NB4 (cell line): ENCODE measurements at regions not wholly inside any gene's neighbourhood (a gene's known extent, or its start where the extent isn't known, plus 50 kb on each side); places are given as distances from the start of the nearest gene placed in this dataset.

Source experiments
- CTCF ChIP-seq: IDR thresholded peaks from one replicate; pipeline ENCODE4 v1.5.1; 2012; ENCODE audit warnings: low read depth, low read length
- POLR2A ChIP-seq: IDR thresholded peaks from 2 replicates; pipeline ENCODE4 v1.6.1; 2011; ENCODE audit warnings: mild to moderate bottlenecking; ENCODE audit not compliant: insufficient read length; ENCODE audit errors: extremely low read depth

GRCh38 chr4:180610324-180610723 lies 1632.9 kb upstream of the TENM3 start:
- no peak for TF ChIP-seq CTCF
- no peak for TF ChIP-seq POLR2A
